GM12874 (cell line): ENCODE measurements at regions not wholly inside any gene's neighbourhood (a gene's known extent, or its start where the extent isn't known, plus 50 kb on each side); places are given as distances from the start of the nearest gene placed in this dataset.

Experiments
- CTCF ChIP-seq: IDR thresholded peaks from 2 replicates; pipeline ENCODE4 v1.5.1; 2011; ENCODE audit warnings: low read depth, mild to moderate bottlenecking, control low read depth, low read length, moderate library complexity; ENCODE audit not compliant: insufficient read depth

GRCh38 chr5:112555691-112556090 lies 136.6 kb upstream of the EPB41L4A start:
- no peak for TF ChIP-seq CTCF

GRCh38 chr5:112560371-112560770 lies 141.3 kb upstream of the EPB41L4A start:
- TF ChIP-seq CTCF: no peak

GRCh38 chr5:112563169-112563826 lies 144.2 kb upstream of the EPB41L4A start:
- TF ChIP-seq CTCF: no peak

GRCh38 chr5:112566251-112566650 lies 147.2 kb upstream of the EPB41L4A start:
- TF ChIP-seq CTCF: no peak

- no peak for TF ChIP-seq CTCF
Observed at GRCh38 chr5:112569596-112569995, 150.5 kb upstream of the EPB41L4A start.

GRCh38 chr5:112570708-112571444 lies 151.8 kb upstream of the EPB41L4A start:
- no peak for TF ChIP-seq CTCF

GRCh38 chr5:112573441-112573840 lies 154.4 kb upstream of the EPB41L4A start:
- no peak for TF ChIP-seq CTCF
